ENCODE measurements at regions not wholly inside any gene's neighbourhood (a gene's known extent, or its start where the extent isn't known, plus 50 kb on each side); places are given as distances from the start of the nearest gene placed in this dataset.
"Not testable (repeated sequence)": the region's sequence is repeated elsewhere in the genome, so short reads cannot be mapped to it uniquely, and the experiment has no call there.

GRCh38 chr12:13559318-13559978 lies 362.9 kb downstream of the EMP1 start:
- DNase-seq (ENCODE audit: low spot score): no peak
- Mint-ChIP-seq H3K27ac (no peak overlapping the region), H3K4me1 (ENCODE audit: low read depth) (no peaks in the 10 kb centered on the region), H3K36me3 (ENCODE audit: low read depth) (no peaks in the 10 kb centered on the region), H3K9me3 (no peaks in the 10 kb centered on the region), H3K4me3 (no peak overlapping the region), H3K27me3 (ENCODE audit: low read depth) (no peaks in the 10 kb centered on the region)

GRCh38 chr12:13552830-13553229 lies 356.3 kb downstream of the EMP1 start:
- DNase-seq (ENCODE audit: low spot score): no peak
- no peaks in the 10 kb centered on the region for H3K36me3 Mint-ChIP-seq (ENCODE audit: low read depth)
- no peak overlapping the region for H3K4me3 Mint-ChIP-seq
- H3K9me3 Mint-ChIP-seq: no peaks in the 10 kb centered on the region
- no peak overlapping the region for H3K27ac Mint-ChIP-seq
- H3K27me3 Mint-ChIP-seq (ENCODE audit: low read depth): peaks cover 3% of the 10 kb centered on the region
- no peaks in the 10 kb centered on the region for H3K4me1 Mint-ChIP-seq (ENCODE audit: low read depth)

GRCh38 chr12:13547283-13547682 lies 350.8 kb downstream of the EMP1 start:
- no peaks in the 10 kb centered on the region for H3K9me3 Mint-ChIP-seq
- no peak for DNase-seq (ENCODE audit: low spot score)
- no peak overlapping the region for H3K4me3 Mint-ChIP-seq
- H3K27ac Mint-ChIP-seq: no peak overlapping the region
- H3K36me3 Mint-ChIP-seq (ENCODE audit: low read depth): no peaks in the 10 kb centered on the region
- no peaks in the 10 kb centered on the region for H3K4me1 Mint-ChIP-seq (ENCODE audit: low read depth)
- peaks cover 9% of the 10 kb centered on the region for H3K27me3 Mint-ChIP-seq (ENCODE audit: low read depth)

GRCh38 chr12:13546231-13546630 lies 349.7 kb downstream of the EMP1 start:
- H3K4me3 Mint-ChIP-seq: no peak overlapping the region
- no peaks in the 10 kb centered on the region for H3K4me1 Mint-ChIP-seq (ENCODE audit: low read depth)

GRCh38 chr12:13539051-13539450 lies 342.5 kb downstream of the EMP1 start:
- peaks cover 15% of the 10 kb centered on the region for H3K27me3 Mint-ChIP-seq (ENCODE audit: low read depth)
- H3K4me3 Mint-ChIP-seq: no peak overlapping the region
- no peaks in the 10 kb centered on the region for H3K9me3 Mint-ChIP-seq
- H3K4me1 Mint-ChIP-seq (ENCODE audit: low read depth): peaks cover 2% of the 10 kb centered on the region
- no peaks in the 10 kb centered on the region for H3K36me3 Mint-ChIP-seq (ENCODE audit: low read depth)
- no peak for DNase-seq (ENCODE audit: low spot score)
- H3K27ac Mint-ChIP-seq: no peak overlapping the region

More at GRCh38 chr12:13546231-13546630, 349.7 kb downstream of the EMP1 start:
- no peak for DNase-seq (ENCODE audit: low spot score)
- Mint-ChIP-seq H3K9me3 (no peaks in the 10 kb centered on the region), H3K27me3 (ENCODE audit: low read depth) (peaks cover 9% of the 10 kb centered on the region), H3K36me3 (ENCODE audit: low read depth) (no peaks in the 10 kb centered on the region), H3K27ac (no peak overlapping the region)

GRCh38 chr12:13538136-13538535 lies 341.6 kb downstream of the EMP1 start:
- Mint-ChIP-seq H3K27me3 (ENCODE audit: low read depth) (peaks cover 15% of the 10 kb centered on the region), H3K9me3 (no peaks in the 10 kb centered on the region), H3K4me1 (ENCODE audit: low read depth) (peaks cover 2% of the 10 kb centered on the region), H3K27ac (no peak overlapping the region), H3K36me3 (ENCODE audit: low read depth) (no peaks in the 10 kb centered on the region), H3K4me3 (no peak overlapping the region)
- DNase-seq (ENCODE audit: low spot score): no peak

- peaks cover 15% of the 10 kb centered on the region for H3K27me3 Mint-ChIP-seq (ENCODE audit: low read depth)
- no peak for DNase-seq (ENCODE audit: low spot score)
- no peaks in the 10 kb centered on the region for H3K9me3 Mint-ChIP-seq
- peaks cover 2% of the 10 kb centered on the region for H3K4me1 Mint-ChIP-seq (ENCODE audit: low read depth)
- no peak overlapping the region for H3K27ac Mint-ChIP-seq
- H3K36me3 Mint-ChIP-seq (ENCODE audit: low read depth): no peaks in the 10 kb centered on the region
- H3K4me3 Mint-ChIP-seq: no peak overlapping the region
These were observed 341.1 kb downstream of the EMP1 start for GRCh38 chr12:13537623-13538022.

GRCh38 chr12:13536219-13536910 lies 339.8 kb downstream of the EMP1 start:
- Mint-ChIP-seq H3K9me3 (no peaks in the 10 kb centered on the region), H3K27me3 (ENCODE audit: low read depth) (peaks cover 15% of the 10 kb centered on the region), H3K4me3 (no peak overlapping the region), H3K36me3 (ENCODE audit: low read depth) (no peaks in the 10 kb centered on the region), H3K27ac (no peak overlapping the region), H3K4me1 (ENCODE audit: low read depth) (peaks cover 2% of the 10 kb centered on the region)
- DNase-seq (ENCODE audit: low spot score): peak; percentile 11

- Mint-ChIP-seq H3K4me1 (ENCODE audit: low read depth) (peaks cover 2% of the 10 kb centered on the region), H3K27ac (no peak overlapping the region), H3K4me3 (no peak overlapping the region), H3K9me3 (no peaks in the 10 kb centered on the region), H3K36me3 (ENCODE audit: low read depth) (no peaks in the 10 kb centered on the region), H3K27me3 (ENCODE audit: low read depth) (peaks cover 15% of the 10 kb centered on the region)
- peak; percentile 21 for DNase-seq (ENCODE audit: low spot score)
These were observed 338.3 kb downstream of the EMP1 start for GRCh38 chr12:13534645-13535398.

GRCh38 chr12:13534242-13534641 lies 337.7 kb downstream of the EMP1 start:
- Mint-ChIP-seq H3K9me3 (no peaks in the 10 kb centered on the region), H3K27ac (no peak overlapping the region), H3K4me3 (no peak overlapping the region)

GRCh38 chr12:13530966-13531365 lies 334.4 kb downstream of the EMP1 start:
- peaks cover 12% of the 10 kb centered on the region for H3K27me3 Mint-ChIP-seq (ENCODE audit: low read depth)

More at GRCh38 chr12:13534242-13534641, 337.7 kb downstream of the EMP1 start:
- DNase-seq (ENCODE audit: low spot score): no peak
- Mint-ChIP-seq H3K27me3 (ENCODE audit: low read depth) (peaks cover 15% of the 10 kb centered on the region), H3K4me1 (ENCODE audit: low read depth) (peaks cover 2% of the 10 kb centered on the region), H3K36me3 (ENCODE audit: low read depth) (no peaks in the 10 kb centered on the region)

GRCh38 chr12:13526185-13526921 lies 329.8 kb downstream of the EMP1 start:
- DNase-seq (ENCODE audit: low spot score); H3K27me3 Mint-ChIP-seq (ENCODE audit: low read depth); H3K4me3 Mint-ChIP-seq; H3K36me3 Mint-ChIP-seq (ENCODE audit: low read depth); H3K27ac Mint-ChIP-seq; H3K9me3 Mint-ChIP-seq; H3K4me1 Mint-ChIP-seq (ENCODE audit: low read depth): not testable (repeated sequence)

More at GRCh38 chr12:13530966-13531365, 334.4 kb downstream of the EMP1 start:
- no peak for DNase-seq (ENCODE audit: low spot score)
- H3K4me3 Mint-ChIP-seq: no peak overlapping the region
- H3K27ac Mint-ChIP-seq: no peak overlapping the region
- no peaks in the 10 kb centered on the region for H3K9me3 Mint-ChIP-seq
- H3K4me1 Mint-ChIP-seq (ENCODE audit: low read depth): no peaks in the 10 kb centered on the region
- H3K36me3 Mint-ChIP-seq (ENCODE audit: low read depth): no peaks in the 10 kb centered on the region

GRCh38 chr12:13523536-13524307 lies 327.2 kb downstream of the EMP1 start:
- Mint-ChIP-seq H3K4me3 (no peak overlapping the region), H3K27me3 (ENCODE audit: low read depth) (peaks cover 3% of the 10 kb centered on the region), H3K27ac (no peak overlapping the region), H3K9me3 (no peaks in the 10 kb centered on the region), H3K36me3 (ENCODE audit: low read depth) (no peaks in the 10 kb centered on the region), H3K4me1 (ENCODE audit: low read depth) (no peaks in the 10 kb centered on the region)
- no peak for DNase-seq (ENCODE audit: low spot score)
